Fibroblast of skin of left biceps (primary cell): ENCODE measurements at regions not wholly inside any gene's neighbourhood (a gene's known extent, or its start where the extent isn't known, plus 50 kb on each side); places are given as distances from the start of the nearest gene placed in this dataset.

Experiments
- DNase-seq, 2 experiments: peaks; one replicate each; pipeline ENCODE4 v3.0.0-alpha.2; 2013; ENCODE audit warnings: low read depth in 2 of 2

- DNase-seq: no peak
Observed at GRCh38 chr13:50709058-50709457, 134.4 kb downstream of the DLEU7 start.

DNA sequence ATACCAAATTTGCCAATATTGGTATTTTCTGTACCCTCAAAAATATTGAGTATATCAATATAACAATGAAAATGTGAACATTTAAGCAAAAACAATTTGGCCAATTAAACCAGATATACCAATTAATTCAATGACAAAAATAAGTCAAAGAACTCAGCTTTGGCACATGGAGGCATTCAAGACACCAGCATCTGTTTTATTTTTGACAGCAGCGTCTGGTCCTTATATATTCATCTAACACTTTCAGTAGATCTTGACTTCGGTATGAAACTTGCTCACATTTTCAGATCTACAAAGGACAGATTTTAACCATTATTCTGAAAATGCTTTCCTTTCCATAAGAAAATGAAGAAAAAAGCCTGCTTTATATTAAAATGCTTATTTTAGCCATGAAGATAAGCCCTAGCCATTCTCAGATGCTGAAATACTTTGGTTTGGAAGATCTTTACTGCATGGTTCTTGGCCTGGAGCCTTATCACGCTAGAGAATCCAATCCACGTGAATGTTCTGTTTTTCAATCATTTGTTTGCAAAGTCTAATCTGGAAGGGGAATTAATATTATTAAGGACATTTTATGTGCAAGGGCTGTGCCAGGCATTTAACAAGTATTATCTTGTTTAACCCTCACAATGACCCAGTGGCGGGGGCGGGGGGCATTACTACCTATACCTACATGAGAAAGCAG is 132.2 kb downstream of the DLEU7 start:
- no peak for DNase-seq

DNA sequence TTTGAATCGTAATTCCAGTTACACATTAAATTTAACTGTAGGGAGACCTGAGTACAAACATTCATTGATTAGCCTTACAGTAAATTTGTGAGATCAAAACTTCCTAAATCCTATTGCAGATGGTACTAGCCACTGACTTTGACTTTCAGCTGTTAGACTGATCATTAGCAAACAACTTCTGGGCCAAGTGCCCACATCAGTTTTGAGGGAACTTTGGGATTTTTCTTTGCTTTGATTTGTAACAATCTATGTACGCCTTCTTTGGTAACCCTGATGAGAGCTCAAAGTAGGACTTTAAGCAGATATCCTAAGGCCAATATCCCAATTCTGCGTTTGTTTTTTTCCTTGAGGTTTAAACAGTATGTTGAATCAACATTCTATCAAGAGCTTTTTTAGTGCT is 131.5 kb downstream of the DLEU7 start:
- DNase-seq: no peak

DNA sequence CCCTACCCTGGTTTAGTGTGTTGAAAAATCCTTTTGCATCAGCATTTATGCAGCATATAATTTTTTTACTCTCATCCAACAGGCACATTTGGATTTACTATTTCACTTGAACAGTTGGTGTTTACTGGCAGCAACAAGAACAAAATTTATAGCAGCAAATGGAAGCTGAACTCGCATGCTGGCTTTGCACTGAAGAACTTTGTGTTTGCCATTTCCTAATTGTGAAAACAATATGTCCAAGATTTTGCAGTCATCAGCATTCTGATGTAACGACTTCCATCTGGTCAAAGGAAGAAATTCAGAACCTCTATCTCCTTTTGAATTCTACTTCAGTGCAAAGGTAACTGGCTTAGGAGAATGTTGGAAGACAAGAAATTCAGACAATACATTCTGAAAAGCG is 131.0 kb downstream of the DLEU7 start:
- no peak for DNase-seq

GRCh38 chr13:50712881-50713280 is 130.6 kb downstream of the DLEU7 start:
- no peak for DNase-seq

- DNase-seq: peak; percentile 73 to 76
Observed at GRCh38 chr13:50713523-50714248, 129.8 kb downstream of the DLEU7 start.

GRCh38 chr13:50714891-50715290 is 128.6 kb downstream of the DLEU7 start:
- DNase-seq: no peak

DNA sequence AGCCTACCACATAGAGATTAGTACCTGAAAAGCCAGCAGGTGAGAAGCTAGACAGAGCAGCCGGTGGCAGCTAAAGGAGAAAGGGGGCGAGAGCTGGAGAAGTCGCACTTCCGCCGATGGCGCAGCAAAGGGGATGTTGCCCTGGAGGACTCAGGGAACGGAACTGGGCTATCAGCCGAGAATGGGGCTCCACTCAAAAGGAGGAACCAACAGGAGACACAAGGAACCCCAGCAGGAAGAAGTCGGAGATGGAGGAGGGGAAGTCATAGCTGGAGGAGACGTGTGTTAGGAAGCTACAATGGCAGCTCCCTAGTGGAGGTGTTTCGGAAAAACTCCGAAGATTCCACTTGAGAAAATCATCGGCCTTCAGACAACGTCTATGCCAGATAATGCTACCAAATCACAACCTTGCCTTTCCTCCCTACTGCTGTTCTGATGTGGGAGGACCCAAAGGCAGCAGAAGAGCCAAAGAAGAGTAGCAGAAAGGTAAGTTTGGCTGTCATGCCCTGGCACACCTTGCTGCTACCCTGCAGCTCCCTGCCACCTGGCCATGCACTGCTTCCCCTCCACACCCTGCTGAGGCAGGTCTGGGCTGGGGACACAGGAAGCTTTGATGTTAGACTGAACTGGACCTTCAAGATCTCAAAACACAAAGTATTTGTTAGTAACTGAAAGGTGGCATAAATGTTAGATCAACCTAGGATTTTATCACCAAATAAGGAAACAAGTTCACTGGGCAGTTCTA is 127.9 kb downstream of the DLEU7 start:
- no peak for DNase-seq

DNA sequence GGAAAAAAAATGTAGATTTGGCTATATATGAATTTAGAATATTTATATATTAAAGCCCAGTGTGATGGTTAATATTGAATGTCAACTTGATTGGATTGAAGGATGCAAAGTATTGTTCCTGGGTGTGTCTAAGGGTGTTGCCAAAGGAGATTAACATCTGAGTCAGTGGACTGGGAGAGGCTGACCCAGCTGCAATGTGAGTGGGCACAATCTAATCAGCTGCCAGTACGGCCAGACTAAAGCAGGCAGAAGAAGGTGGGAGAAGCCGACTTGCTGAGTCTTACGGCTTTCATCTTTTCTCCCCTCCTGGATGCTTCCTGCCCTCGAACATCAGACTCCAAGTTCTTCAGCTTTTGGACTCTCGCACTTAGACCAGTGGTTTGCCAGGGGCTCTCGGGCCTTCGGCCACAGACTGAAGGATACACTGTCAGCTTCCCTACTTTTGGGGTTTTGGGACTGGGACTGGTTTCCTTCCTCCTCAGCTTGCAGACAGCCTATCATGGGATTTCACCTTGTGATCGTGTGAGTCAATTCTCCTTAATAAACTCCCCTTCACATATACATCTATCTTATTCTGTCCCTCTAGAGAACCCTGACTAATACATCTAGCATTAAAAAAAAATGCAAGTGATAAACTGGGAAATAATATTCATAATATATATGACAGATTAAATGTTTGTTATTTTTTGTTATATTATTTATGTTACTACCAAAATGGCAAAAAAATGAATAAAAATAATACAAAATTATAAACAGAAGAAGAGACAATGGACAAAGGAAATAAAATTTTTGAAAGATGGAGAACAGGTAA is 122.4 kb downstream of the DLEU7 start:
- DNase-seq: no peak

DNA sequence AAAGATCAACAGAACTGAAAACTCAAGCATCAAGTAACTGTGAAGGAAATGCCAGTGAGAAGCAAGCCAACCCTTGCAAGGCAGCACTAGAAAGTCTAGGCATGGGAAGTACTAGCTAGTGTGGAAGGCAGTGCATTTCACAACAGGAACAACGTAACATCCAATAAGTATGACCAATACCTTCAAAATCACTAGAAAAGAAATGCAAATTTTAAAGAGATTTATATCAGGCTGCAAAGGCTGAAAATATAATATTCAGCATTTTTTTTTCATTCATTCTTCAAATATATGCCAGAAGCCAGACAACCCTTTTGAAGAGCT is 121.9 kb downstream of the DLEU7 start:
- no peak for DNase-seq

DNA sequence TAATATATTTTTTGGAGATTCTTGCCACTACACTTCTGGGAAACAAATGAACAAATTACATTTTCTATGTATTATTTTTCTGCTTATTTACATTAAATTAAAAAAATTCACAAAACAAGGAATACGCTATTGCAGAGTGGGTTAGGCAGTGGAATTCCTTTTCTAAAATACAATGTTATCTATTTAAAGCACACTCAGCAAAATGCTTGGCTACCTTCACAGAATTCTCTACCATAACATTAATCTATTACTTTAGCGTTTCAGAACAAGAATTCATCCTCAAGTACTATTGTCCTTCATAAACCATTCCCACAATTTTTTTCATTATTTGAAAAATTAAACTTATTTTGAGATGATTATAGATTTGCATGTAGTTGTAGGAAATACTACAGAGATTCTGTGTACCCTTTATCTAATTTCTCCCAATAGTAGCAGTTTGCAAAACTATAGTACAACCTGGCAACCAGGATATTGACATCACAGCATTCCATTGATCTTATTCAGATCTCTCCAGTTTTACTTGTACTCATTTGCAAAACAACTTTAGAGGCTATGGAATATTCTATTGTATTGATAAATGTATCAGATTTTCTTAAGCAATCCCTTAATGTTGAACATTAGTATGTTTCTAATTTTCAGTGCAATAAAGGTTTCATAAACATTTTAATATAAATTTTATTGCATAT is 120.9 kb downstream of the DLEU7 start:
- DNase-seq: no peak

DNA sequence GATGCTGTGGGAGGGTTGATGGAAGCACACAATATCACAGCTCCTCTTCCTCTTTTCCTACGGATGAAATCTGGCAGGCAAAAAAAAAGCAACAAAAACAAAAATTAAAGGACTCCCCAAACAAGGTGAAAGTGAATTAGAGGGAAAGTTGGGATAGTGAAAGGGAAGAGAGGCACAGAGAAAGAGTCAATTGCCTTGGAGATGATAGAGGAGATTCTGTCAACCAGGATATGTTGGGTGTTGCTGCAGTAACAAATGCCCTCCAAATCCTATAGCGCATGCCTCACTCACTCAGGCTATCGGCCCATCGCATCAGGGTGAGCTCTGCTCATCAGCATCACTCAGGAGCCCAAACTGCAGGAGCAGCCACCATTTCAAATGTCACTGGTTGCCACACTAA is 119.1 kb downstream of the DLEU7 start:
- no peak for DNase-seq

- DNase-seq: no peak
Observed at GRCh38 chr13:50724913-50725312, 118.6 kb downstream of the DLEU7 start.

DNA sequence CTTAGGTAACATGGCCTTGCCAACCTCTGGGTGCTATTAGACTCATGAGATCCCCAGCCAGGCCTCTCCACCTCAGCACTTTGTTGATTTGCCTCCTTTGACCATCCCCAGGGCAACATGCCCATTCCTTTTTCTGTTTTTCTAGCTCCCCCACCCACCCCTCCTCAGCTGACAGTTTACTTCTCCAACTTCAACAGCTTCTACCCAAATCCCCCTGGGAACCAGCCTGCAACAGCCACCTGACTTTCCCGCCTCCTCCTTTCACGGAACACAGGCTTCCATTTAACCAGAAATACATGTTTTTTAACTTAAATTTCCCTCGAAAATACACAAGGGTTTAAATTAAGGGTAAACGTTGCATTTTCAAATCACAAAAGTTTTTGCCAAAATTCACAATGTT is 117.3 kb downstream of the DLEU7 start:
- DNase-seq: no peak

DNA sequence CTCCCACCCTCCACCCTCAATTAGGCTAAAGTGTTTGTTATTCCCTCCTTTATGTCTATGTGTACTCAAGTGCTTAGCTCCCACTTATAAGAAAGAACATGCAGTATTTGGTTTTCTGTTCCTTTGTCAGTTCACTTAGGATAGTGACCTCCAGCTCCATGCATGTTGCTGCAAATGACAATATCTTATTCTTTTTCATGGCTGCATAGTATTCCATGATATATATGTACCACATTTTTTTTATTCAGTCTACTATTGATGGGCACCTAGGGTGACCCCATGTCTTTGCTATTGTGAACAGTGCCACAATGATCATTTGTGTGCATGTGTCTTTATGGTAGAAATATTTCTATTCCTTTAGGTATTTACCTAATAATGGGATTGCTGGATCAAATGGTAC is 114.3 kb downstream of the DLEU7 start:
- DNase-seq: no peak

DNA sequence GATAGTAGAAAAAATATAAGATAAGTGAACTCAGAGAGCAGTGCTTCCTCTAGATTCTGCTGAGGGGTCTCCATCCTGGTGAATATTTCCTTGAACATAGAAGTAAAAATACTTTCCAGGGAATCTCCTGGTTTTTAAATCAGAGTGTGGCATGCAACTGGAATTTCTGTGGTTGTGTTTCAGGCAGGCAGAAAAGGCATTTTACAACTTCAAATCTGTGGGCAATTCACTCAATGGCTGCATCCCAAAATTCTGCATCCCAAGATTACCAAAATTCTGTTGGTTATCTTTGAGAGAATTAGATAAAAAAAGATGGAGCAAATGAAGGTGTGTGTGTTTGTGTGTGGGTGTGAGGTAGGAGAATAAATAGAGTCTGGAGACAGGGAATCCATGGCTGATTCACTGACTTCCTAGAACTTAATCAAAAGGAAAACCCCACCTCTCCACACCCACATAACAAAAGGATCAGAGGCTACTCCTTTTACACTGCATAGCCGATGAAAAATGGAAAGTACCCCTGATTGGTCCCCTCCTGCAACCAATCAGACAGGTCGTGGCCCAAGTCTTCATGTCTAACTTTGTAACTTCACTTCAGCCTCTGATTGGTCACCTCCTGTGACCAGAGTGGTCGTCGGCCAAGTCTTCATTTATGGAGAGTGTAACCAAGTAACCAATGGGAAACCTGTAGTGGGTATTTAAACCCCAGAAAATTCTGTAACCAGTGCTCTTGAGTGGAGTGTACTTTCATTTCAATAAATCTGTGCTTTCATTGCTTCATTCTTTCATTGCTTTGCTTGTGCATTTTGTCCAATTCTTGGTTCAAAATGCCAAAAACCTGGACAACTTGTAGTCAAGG is 112.8 kb downstream of the DLEU7 start:
- no peak for DNase-seq

- DNase-seq: no peak
Observed at GRCh38 chr13:50731400-50731799, 112.1 kb downstream of the DLEU7 start.

GRCh38 chr13:50732712-50733111 is 110.8 kb downstream of the DLEU7 start:
- DNase-seq: no peak

DNA sequence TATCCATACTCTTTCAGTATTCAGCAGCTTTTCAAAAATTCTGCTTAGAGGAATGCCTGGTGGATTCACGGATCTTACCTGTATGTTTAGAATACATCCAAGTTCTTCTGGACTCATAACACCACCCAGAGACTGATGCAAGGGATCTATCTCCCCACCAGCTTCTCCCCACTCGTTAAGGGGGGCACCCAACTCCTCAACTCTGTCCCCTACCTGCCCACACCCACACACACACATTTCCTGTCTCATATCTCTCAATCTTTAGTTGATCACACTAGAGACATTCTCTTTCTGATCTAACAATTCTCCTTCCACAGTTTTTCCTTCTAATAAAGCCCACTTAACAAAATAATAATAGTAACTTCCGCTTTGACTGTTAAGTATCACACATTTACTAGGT is 110.1 kb downstream of the DLEU7 start:
- DNase-seq: no peak

- no peak for DNase-seq
Observed at GRCh38 chr13:50735071-50735470, 108.4 kb downstream of the DLEU7 start.
